Upper lobe of right lung (tissue), 1 donor: ENCODE measurements at regions not wholly inside any gene's neighbourhood (a gene's known extent, or its start where the extent isn't known, plus 50 kb on each side); places are given as distances from the start of the nearest gene placed in this dataset.

Source experiments
- ATAC-seq: fragments of 200-7000 bp; cut with Tn5 transposase; one replicate; pipeline ENCODE4 v1.9.1; 2020; ENCODE audit warnings: mild to moderate bottlenecking, moderate library complexity
- DNase-seq: peaks from one replicate; pipeline ENCODE4 v3.0.0-alpha.2; 2020
- H3K27ac ChIP-seq: fragments of 200-600 bp; one replicate; pipeline ENCODE4 v1.8.0; 2022
- H3K27me3 ChIP-seq: fragments of 200-600 bp; one replicate; pipeline ENCODE4 v1.8.0; 2022; ENCODE audit warnings: mild to moderate bottlenecking
- H3K36me3 ChIP-seq: fragments of 200-600 bp; one replicate; pipeline ENCODE4 v1.8.0; 2022
- H3K4me1 ChIP-seq: fragments of 200-600 bp; one replicate; pipeline ENCODE4 v1.8.0; 2022
- H3K4me3 ChIP-seq: fragments of 200-600 bp; one replicate; pipeline ENCODE4 v1.8.0; 2022; ENCODE audit warnings: mild to moderate bottlenecking
- H3K9me3 ChIP-seq: fragments of 200-600 bp; one replicate; pipeline ENCODE4 v1.8.0; 2022
- intact Hi-C: fragments of 100-400 bp; cut with DNase I; formaldehyde crosslinking; loops from one replicate; pipeline ENCODE4 v1.11.0; 2022
- TF ChIP-seq, protein P1 (sequence below): fragments of 200-600 bp; IDR thresholded peaks from one replicate; pipeline ENCODE4 v1.8.0; 2022; ENCODE audit warnings: antibody characterized with exemption
- donor health status: DM: no; HTN: yes; CAD: no; lungs with severe emphysema.

DNA sequence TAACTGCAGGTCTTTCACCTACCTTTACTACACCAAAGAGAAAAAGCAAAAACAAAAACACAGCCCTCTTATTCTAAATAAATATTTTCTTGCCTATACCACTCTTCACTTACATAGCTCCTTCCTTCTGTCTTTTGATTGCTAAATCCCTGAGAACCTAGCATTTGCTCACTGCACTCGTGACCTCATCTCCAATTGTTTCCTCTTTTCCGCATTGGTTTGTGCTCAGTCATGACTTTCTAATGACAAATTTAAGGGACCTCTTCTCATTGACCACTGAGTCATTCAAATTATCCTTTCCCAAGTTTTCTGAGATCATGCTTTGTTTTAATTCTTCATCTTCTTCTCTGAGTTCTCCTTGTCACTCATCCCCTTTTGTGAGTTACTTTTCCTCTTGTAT lies 1697.1 kb downstream of the STIM2 start:
- TF ChIP-seq, protein P1, sequence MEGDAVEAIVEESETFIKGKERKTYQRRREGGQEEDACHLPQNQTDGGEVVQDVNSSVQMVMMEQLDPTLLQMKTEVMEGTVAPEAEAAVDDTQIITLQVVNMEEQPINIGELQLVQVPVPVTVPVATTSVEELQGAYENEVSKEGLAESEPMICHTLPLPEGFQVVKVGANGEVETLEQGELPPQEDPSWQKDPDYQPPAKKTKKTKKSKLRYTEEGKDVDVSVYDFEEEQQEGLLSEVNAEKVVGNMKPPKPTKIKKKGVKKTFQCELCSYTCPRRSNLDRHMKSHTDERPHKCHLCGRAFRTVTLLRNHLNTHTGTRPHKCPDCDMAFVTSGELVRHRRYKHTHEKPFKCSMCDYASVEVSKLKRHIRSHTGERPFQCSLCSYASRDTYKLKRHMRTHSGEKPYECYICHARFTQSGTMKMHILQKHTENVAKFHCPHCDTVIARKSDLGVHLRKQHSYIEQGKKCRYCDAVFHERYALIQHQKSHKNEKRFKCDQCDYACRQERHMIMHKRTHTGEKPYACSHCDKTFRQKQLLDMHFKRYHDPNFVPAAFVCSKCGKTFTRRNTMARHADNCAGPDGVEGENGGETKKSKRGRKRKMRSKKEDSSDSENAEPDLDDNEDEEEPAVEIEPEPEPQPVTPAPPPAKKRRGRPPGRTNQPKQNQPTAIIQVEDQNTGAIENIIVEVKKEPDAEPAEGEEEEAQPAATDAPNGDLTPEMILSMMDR: no peak
- Histone ChIP-seq H3K27ac (no peak overlapping the region), H3K4me1 (no peaks in the 10 kb centered on the region), H3K27me3 (no peaks in the 10 kb centered on the region), H3K9me3 (no peaks in the 10 kb centered on the region), H3K4me3 (no peak overlapping the region), H3K36me3 (no peaks in the 10 kb centered on the region)
- intact Hi-C loops: no loop called here
- no peak for DNase-seq
- no peak for ATAC-seq

DNA sequence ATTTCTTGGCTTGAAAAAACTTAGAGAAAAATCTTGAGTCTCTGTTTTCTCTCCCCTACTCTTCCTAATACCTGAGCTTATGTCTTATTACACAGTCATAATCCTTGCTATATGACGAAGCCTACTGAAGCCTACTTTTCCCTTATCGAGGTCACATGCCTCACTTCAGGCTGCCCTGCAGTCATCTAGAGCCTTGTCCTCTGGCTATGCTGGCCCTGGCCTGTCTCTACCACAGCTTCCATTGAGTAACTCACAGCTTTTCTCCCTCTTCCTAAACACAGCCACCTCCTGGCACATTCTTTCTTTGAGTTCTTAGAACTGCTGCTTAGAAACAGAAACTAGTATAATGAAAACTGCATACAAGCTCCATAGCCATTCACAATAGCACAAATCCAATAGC lies 1698.3 kb downstream of the STIM2 start:
- H3K4me1 ChIP-seq: no peaks in the 10 kb centered on the region
- H3K36me3 ChIP-seq: no peaks in the 10 kb centered on the region
- TF ChIP-seq, protein P1: no peak
- H3K27ac ChIP-seq: no peak overlapping the region
- DNase-seq (no peak), ATAC-seq (no peak)
- no peaks in the 10 kb centered on the region for H3K9me3 ChIP-seq
- H3K27me3 ChIP-seq: no peaks in the 10 kb centered on the region
- H3K4me3 ChIP-seq: no peak overlapping the region
- intact Hi-C loops: no loop called here

DNA sequence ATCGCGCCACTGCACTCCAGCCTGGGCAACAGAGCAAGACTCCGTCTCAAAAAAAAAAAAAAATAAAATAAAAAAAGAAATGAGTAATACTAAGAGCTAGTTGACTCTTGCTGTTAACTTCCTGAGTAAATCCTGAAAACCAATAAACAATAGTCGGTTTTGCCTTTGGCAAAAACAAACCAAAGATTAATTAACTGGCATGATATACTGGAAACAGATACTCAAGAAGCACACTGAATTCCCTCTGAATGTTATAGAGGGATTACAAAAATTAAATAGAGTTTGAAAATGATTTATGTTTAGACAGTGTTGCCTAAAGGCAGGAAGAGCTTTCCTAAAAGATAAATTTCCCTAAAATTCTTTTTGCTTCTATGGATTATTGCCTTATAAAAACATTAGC lies 1702.3 kb downstream of the STIM2 start:
- Histone ChIP-seq H3K4me3 (no peak overlapping the region), H3K36me3 (no peaks in the 10 kb centered on the region), H3K27me3 (no peaks in the 10 kb centered on the region), H3K27ac (no peak overlapping the region), H3K4me1 (no peaks in the 10 kb centered on the region), H3K9me3 (no peaks in the 10 kb centered on the region)
- DNase-seq: no peak
- intact Hi-C loops: no loop called here
- no peak for ATAC-seq
- TF ChIP-seq, protein P1: no peak

DNA sequence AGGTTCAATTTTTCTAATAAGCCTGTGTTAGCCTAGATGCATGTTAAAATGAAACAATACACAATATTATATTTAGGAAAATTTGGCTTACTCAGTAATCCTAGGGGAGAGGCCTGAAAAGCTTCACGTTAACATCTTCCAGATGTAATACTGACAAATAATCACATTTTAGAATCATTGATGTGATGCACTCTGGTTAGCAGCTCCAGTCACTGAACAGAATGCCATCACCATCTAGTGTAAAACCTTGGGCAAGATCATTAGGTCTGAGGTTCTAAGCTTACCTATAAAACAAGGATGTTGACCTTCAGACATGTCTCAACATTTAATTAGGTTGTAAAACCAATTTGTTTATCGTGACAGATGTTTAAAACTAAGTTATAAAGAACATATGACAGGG lies 1704.8 kb downstream of the STIM2 start:
- no peaks in the 10 kb centered on the region for H3K36me3 ChIP-seq
- no peaks in the 10 kb centered on the region for H3K27me3 ChIP-seq
- no peak for ATAC-seq
- no peaks in the 10 kb centered on the region for H3K9me3 ChIP-seq
- intact Hi-C loops: no loop called here
- H3K27ac ChIP-seq: no peak overlapping the region
- no peaks in the 10 kb centered on the region for H3K4me1 ChIP-seq
- DNase-seq: no peak
- TF ChIP-seq, protein P1: no peak
- H3K4me3 ChIP-seq: no peak overlapping the region

DNA sequence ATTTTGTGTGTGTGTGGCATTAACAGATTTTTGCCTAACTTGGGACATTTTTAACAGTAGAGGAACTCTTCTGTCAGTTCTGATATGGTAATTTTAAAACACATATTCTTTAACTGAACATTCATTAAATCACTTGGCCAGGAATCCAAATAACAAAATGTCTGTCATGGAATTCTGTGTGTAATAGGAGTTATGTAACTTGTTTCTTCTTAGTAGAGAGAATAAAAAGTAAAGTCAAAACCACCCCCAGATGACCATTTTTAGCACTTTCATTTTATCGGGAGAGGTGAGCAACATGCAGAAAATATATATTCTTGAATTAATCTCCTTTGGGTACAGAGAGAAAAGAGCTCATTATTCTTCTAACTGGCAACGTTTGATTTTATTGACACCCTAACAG lies 1740.3 kb downstream of the STIM2 start:
- DNase-seq (no peak), ATAC-seq (no peak)
- Histone ChIP-seq H3K4me1 (no peaks in the 10 kb centered on the region), H3K36me3 (no peaks in the 10 kb centered on the region), H3K4me3 (no peak overlapping the region), H3K27ac (no peak overlapping the region), H3K9me3 (no peaks in the 10 kb centered on the region), H3K27me3 (no peaks in the 10 kb centered on the region)
- intact Hi-C loops: no loop called here
- TF ChIP-seq, protein P1: no peak

DNA sequence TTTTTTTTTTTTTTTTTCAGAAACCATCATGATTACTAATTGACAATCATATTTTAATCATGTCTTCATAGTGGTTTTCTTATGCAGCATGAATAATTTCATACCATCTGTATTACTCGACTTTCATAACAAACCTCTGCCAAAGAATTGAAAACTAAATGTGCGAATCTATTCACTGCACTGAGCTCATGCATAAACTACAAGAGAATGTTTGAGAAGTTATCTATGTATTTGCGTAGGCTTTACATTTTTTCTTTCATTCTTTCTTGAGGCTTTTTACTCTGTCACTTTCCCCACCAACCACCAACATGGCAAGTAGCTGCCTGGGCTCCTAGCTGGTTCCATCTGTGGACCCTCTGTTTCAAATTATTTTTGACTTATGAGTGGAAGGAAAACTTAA lies 1761.0 kb downstream of the STIM2 start:
- H3K4me1 ChIP-seq: no peaks in the 10 kb centered on the region
- H3K9me3 ChIP-seq: no peaks in the 10 kb centered on the region
- no peaks in the 10 kb centered on the region for H3K27me3 ChIP-seq
- ATAC-seq (no peak), DNase-seq (no peak)
- intact Hi-C loops: no loop called here
- TF ChIP-seq, protein P1: no peak
- no peak overlapping the region for H3K27ac ChIP-seq
- H3K36me3 ChIP-seq: no peaks in the 10 kb centered on the region
- no peak overlapping the region for H3K4me3 ChIP-seq
